HEK293 (cell line): ENCODE measurements at regions not wholly inside any gene's neighbourhood (a gene's known extent, or its start where the extent isn't known, plus 50 kb on each side); places are given as distances from the start of the nearest gene placed in this dataset.
"Not testable (repeated sequence)": the region's sequence is repeated elsewhere in the genome, so short reads cannot be mapped to it uniquely, and the experiment has no call there.

Experiments
- CTCF ChIA-PET: fragments of 350-600 bp; formaldehyde crosslinking; extraction: SDS; loops from one replicate; lab custom pipeline; 2021; ENCODE audit warnings: antibody characterized with exemption; lab: Yijun Ruan, JAX
- POLR2A ChIA-PET: fragments of 300-600 bp; formaldehyde crosslinking; extraction: SDS; loops from one replicate; lab custom pipeline; 2020; ENCODE audit warnings: antibody characterized with exemption, inconsistent platforms; lab: Yijun Ruan, JAX
- H3K27ac ChIP-seq: fragments of 200-500 bp; sonication (Bioruptor generic); 2 replicates; pipeline ENCODE4 v1.5.1; 2014; ENCODE audit warnings: low read depth, low read length, control low read depth, inconsistent platforms; ENCODE audit errors: extremely low read depth
- H3K36me3 ChIP-seq, 2 experiments: fragments of 200-500 bp in 1 of 2; sonication (Bioruptor generic) in 1 of 2; 1 replicate in 1 of 2; 2 replicates in 1 of 2; pipeline ENCODE4 v1.5.1; 2014 to 2017; ENCODE audit warnings: inconsistent platforms in 2 of 2, low read length in 2 of 2; ENCODE audit not compliant: control insufficient read depth in 2 of 2, insufficient read depth in 1 of 2
- H3K4me1 ChIP-seq: fragments of 200-500 bp; sonication (Bioruptor generic); 2 replicates; pipeline ENCODE4 v1.5.1; 2014; ENCODE audit warnings: mild to moderate bottlenecking, low read length, inconsistent platforms; ENCODE audit not compliant: control insufficient read depth, insufficient read depth
- H3K4me3 ChIP-seq: 2 replicates; pipeline ENCODE4 v1.5.1; 2011; ENCODE audit warnings: low read depth, mild to moderate bottlenecking, control low read depth, low read length, moderate library complexity
- H3K9me3 ChIP-seq: fragments of 200-500 bp; sonication (Bioruptor generic); 2 replicates; pipeline ENCODE4 v1.5.1; 2014; ENCODE audit warnings: low read depth, low read length, inconsistent platforms; ENCODE audit not compliant: control insufficient read depth, insufficient read depth
- GLI4 ChIP-seq: fragments of 450-650 bp; formaldehyde crosslinking; IDR thresholded peaks from 2 replicates; pipeline ENCODE4 v1.5.1; 2016; ENCODE audit warnings: missing biosample characterization, missing genetic modification characterization
- SP2 ChIP-seq: fragments of 450-650 bp; formaldehyde crosslinking; IDR thresholded peaks from 2 replicates; pipeline ENCODE4 v1.5.1; 2016; ENCODE audit warnings: missing biosample characterization, missing genetic modification characterization
- WT1 ChIP-seq: fragments of 450-650 bp; formaldehyde crosslinking; IDR thresholded peaks from 2 replicates; pipeline ENCODE4 v1.5.1; 2016; ENCODE audit warnings: missing biosample characterization, missing genetic modification characterization
- YY1 ChIP-seq: fragments of 450-650 bp; formaldehyde crosslinking; IDR thresholded peaks from 2 replicates; pipeline ENCODE4 v1.5.1; 2018; ENCODE audit warnings: missing biosample characterization, missing genetic modification characterization
- ZBTB7A ChIP-seq: fragments of 450-650 bp; formaldehyde crosslinking; IDR thresholded peaks from 2 replicates; pipeline ENCODE4 v1.5.1; 2016; ENCODE audit warnings: low read depth, missing biosample characterization, missing genetic modification characterization
- ZFP41 ChIP-seq: fragments of 450-650 bp; formaldehyde crosslinking; IDR thresholded peaks from 2 replicates; pipeline ENCODE4 v1.5.1; 2016; ENCODE audit warnings: missing biosample characterization, missing genetic modification characterization, borderline replicate concordance
- ZNF157 ChIP-seq: fragments of 450-650 bp; formaldehyde crosslinking; IDR thresholded peaks from 2 replicates; pipeline ENCODE4 v1.5.1; 2016; ENCODE audit warnings: missing biosample characterization, missing genetic modification characterization
- ZNF174 ChIP-seq: fragments of 450-650 bp; formaldehyde crosslinking; IDR thresholded peaks from 2 replicates; pipeline ENCODE4 v1.5.0; 2017; ENCODE audit warnings: missing biosample characterization, mild to moderate bottlenecking, missing genetic modification characterization
- ZNF184 ChIP-seq: fragments of 450-650 bp; IDR thresholded peaks from 2 replicates; pipeline ENCODE4 v1.5.1; 2018; ENCODE audit warnings: missing biosample characterization, mild to moderate bottlenecking, missing genetic modification characterization
- ZNF211 ChIP-seq: fragments of 450-650 bp; formaldehyde crosslinking; IDR thresholded peaks from 2 replicates; pipeline ENCODE4 v1.5.1; 2016; ENCODE audit warnings: low read depth, missing biosample characterization, missing genetic modification characterization
- ZNF248 ChIP-seq: fragments of 450-650 bp; formaldehyde crosslinking; IDR thresholded peaks from 2 replicates; pipeline ENCODE4 v1.5.1; 2017; ENCODE audit warnings: missing biosample characterization, missing genetic modification characterization
- ZNF26 ChIP-seq: fragments of 450-650 bp; formaldehyde crosslinking; IDR thresholded peaks from 2 replicates; pipeline ENCODE4 v1.5.1; 2016; ENCODE audit warnings: missing biosample characterization, missing genetic modification characterization
- ZNF292 ChIP-seq: fragments of 450-650 bp; formaldehyde crosslinking; IDR thresholded peaks from 2 replicates; pipeline ENCODE4 v1.5.1; 2016; ENCODE audit warnings: low read depth, missing biosample characterization, missing genetic modification characterization, borderline replicate concordance
- ZNF311 ChIP-seq: fragments of 450-650 bp; formaldehyde crosslinking; IDR thresholded peaks from 2 replicates; pipeline ENCODE4 v1.5.1; 2017; ENCODE audit warnings: missing biosample characterization, missing genetic modification characterization, borderline replicate concordance
- ZNF449 ChIP-seq: fragments of 450-650 bp; formaldehyde crosslinking; IDR thresholded peaks from 2 replicates; pipeline ENCODE4 v1.5.1; 2017; ENCODE audit warnings: missing biosample characterization, mild to moderate bottlenecking, missing genetic modification characterization, moderate library complexity
- ZNF529 ChIP-seq: fragments of 450-650 bp; formaldehyde crosslinking; IDR thresholded peaks from 2 replicates; pipeline ENCODE4 v1.5.1; 2017; ENCODE audit warnings: missing genetic modification characterization, missing biosample characterization; ENCODE audit not compliant: insufficient replicate concordance
- ZNF670 ChIP-seq: fragments of 450-650 bp; formaldehyde crosslinking; IDR thresholded peaks from 2 replicates; pipeline ENCODE4 v1.5.1; 2016; ENCODE audit warnings: missing biosample characterization, missing genetic modification characterization, low read depth
- ZNF830 ChIP-seq: fragments of 450-650 bp; IDR thresholded peaks from 2 replicates; pipeline ENCODE4 v1.5.0; 2018; ENCODE audit warnings: missing biosample characterization, missing genetic modification characterization, low read depth, mild to moderate bottlenecking, moderate library complexity
- ZNF837 ChIP-seq: fragments of 450-650 bp; formaldehyde crosslinking; IDR thresholded peaks from 2 replicates; pipeline ENCODE4 v1.5.1; 2016; ENCODE audit warnings: missing biosample characterization, missing genetic modification characterization
- ZNF843 ChIP-seq: fragments of 450-650 bp; formaldehyde crosslinking; IDR thresholded peaks from 2 replicates; pipeline ENCODE4 v1.5.1; 2016; ENCODE audit warnings: missing biosample characterization, missing genetic modification characterization
- ZSCAN5A ChIP-seq: fragments of 450-650 bp; formaldehyde crosslinking; IDR thresholded peaks from 2 replicates; pipeline ENCODE4 v1.5.1; 2016; ENCODE audit warnings: missing biosample characterization, missing genetic modification characterization

- TF ChIP-seq ZSCAN5A (tag by site-specific recombination): no peak
- TF ChIP-seq WT1 (tag by site-specific recombination): no peak
- TF ChIP-seq ZNF292: no peak
Observed at GRCh38 chr4:170697845-170698244, 608.1 kb upstream of the AADAT start (continued).

GRCh38 chr4:170697045-170697444 lies 607.3 kb upstream of the AADAT start:
- TF ChIP-seq ZFP41 (tag by site-specific recombination): no peak
- TF ChIP-seq ZNF843 (tag by site-specific recombination): no peak
- no peak for TF ChIP-seq ZNF311 (tag by site-specific recombination)
- TF ChIP-seq ZNF529 (tag by site-specific recombination): no peak
- TF ChIP-seq ZNF248 (tag by site-specific recombination): no peak
- no peak for TF ChIP-seq ZNF157 (tag by site-specific recombination)
- no peak for TF ChIP-seq ZNF26 (tag by site-specific recombination)
- TF ChIP-seq, all 188 proteins: peak for 0
- H3K9me3 ChIP-seq: no peaks in the 10 kb centered on the region
- no peak overlapping the region for H3K4me3 ChIP-seq
- H3K4me1 ChIP-seq: no peaks in the 10 kb centered on the region
- no peak overlapping the region for H3K27ac ChIP-seq
- no peaks in the 10 kb centered on the region for H3K36me3 ChIP-seq
- POLR2A ChIA-PET: no interaction called here
- CTCF ChIA-PET: no interaction called here

GRCh38 chr4:170691168-170691567 lies 601.4 kb upstream of the AADAT start:
- ChIA-PET POLR2A (no interaction called here), CTCF (no interaction called here)
- Histone ChIP-seq H3K27ac (no peak overlapping the region), H3K9me3 (no peaks in the 10 kb centered on the region), H3K4me3 (no peak overlapping the region), H3K36me3 (no peaks in the 10 kb centered on the region), H3K4me1 (no peaks in the 10 kb centered on the region)
- TF ChIP-seq ZNF449 (tag by site-specific recombination): no peak
- no peak for TF ChIP-seq YY1 (tag by site-specific recombination)
- TF ChIP-seq ZNF184 (tag by site-specific recombination): no peak
- no peak for TF ChIP-seq ZBTB7A (tag by site-specific recombination)
- no peak for TF ChIP-seq ZNF211 (tag by site-specific recombination)

- POLR2A ChIA-PET: no interaction called here
- CTCF ChIA-PET: no interaction called here
Observed at GRCh38 chr4:170687751-170688150, 598.0 kb upstream of the AADAT start.

GRCh38 chr4:170685701-170686100 lies 595.9 kb upstream of the AADAT start:
- H3K4me1 ChIP-seq, H3K27ac ChIP-seq, H3K9me3 ChIP-seq, H3K36me3 ChIP-seq, POLR2A ChIA-PET, H3K4me3 ChIP-seq: not testable (repeated sequence)
- CTCF ChIA-PET: interaction anchor here (0.7 kb wide), 1 partner anchor 158 kb away, joined by 3 read pairs; no protein-coding TSS in a partner anchor

More at GRCh38 chr4:170687751-170688150, 598.0 kb upstream of the AADAT start:
- Histone ChIP-seq H3K27ac (no peak overlapping the region), H3K9me3 (no peaks in the 10 kb centered on the region), H3K36me3 (no peaks in the 10 kb centered on the region), H3K4me1 (no peaks in the 10 kb centered on the region)
- TF ChIP-seq ZNF670 (tag by site-specific recombination) (no peak), ZNF174 (no peak), WT1 (tag by site-specific recombination) (no peak), GLI4 (tag by site-specific recombination) (no peak), SP2 (tag by site-specific recombination) (no peak), ZNF837 (tag by site-specific recombination) (no peak), ZNF830 (no peak)
- TF ChIP-seq, all 188 proteins: peak for 0
- no peak overlapping the region for H3K4me3 ChIP-seq
